RPMI8226 (cell line): ENCODE measurements at regions not wholly inside any gene's neighbourhood (a gene's known extent, or its start where the extent isn't known, plus 50 kb on each side); places are given as distances from the start of the nearest gene placed in this dataset.
"Not testable (repeated sequence)": the region's sequence is repeated elsewhere in the genome, so short reads cannot be mapped to it uniquely, and the experiment has no call there.

ENCODE experiments used
- DNase-seq: peaks from one replicate; pipeline ENCODE4 v3.0.0-alpha.2; 2015

GRCh38 chr20:4465212-4465611 is 216.1 kb upstream of the ADRA1D start:
- no peak for DNase-seq

GRCh38 chr20:4462801-4463200 is 213.7 kb upstream of the ADRA1D start:
- DNase-seq: not testable (repeated sequence)

- no peak for DNase-seq
Observed at GRCh38 chr20:4459081-4459480, 210.0 kb upstream of the ADRA1D start.

- no peak for DNase-seq
Observed at GRCh38 chr20:4457566-4458543, 208.8 kb upstream of the ADRA1D start.

GRCh38 chr20:4455996-4456395 is 206.9 kb upstream of the ADRA1D start:
- DNase-seq: no peak

- DNase-seq: no peak
Observed at GRCh38 chr20:4455301-4455701, 206.2 kb upstream of the ADRA1D start.

- DNase-seq: no peak
Observed at GRCh38 chr20:4454111-4454510, 205.0 kb upstream of the ADRA1D start.

GRCh38 chr20:4453359-4453758 is 204.3 kb upstream of the ADRA1D start:
- no peak for DNase-seq

GRCh38 chr20:4451487-4452081 is 202.5 kb upstream of the ADRA1D start:
- no peak for DNase-seq

- peak; percentile 66 for DNase-seq
Observed at GRCh38 chr20:4449957-4450715, 201.0 kb upstream of the ADRA1D start.

GRCh38 chr20:4445784-4446183 is 196.7 kb upstream of the ADRA1D start:
- no peak for DNase-seq

- no peak for DNase-seq
Observed at GRCh38 chr20:4445331-4445730, 196.2 kb upstream of the ADRA1D start.

GRCh38 chr20:4444404-4444803 is 195.3 kb upstream of the ADRA1D start:
- no peak for DNase-seq

GRCh38 chr20:4443016-4443415 is 193.9 kb upstream of the ADRA1D start:
- DNase-seq: no peak

- DNase-seq: no peak
Observed at GRCh38 chr20:4441871-4442270, 192.8 kb upstream of the ADRA1D start.

GRCh38 chr20:4441191-4441590 is 192.1 kb upstream of the ADRA1D start:
- no peak for DNase-seq

GRCh38 chr20:4439461-4439860 is 190.4 kb upstream of the ADRA1D start:
- DNase-seq: no peak

- DNase-seq: no peak
Observed at GRCh38 chr20:4437131-4437530, 188.0 kb upstream of the ADRA1D start.

- DNase-seq: no peak
Observed at GRCh38 chr20:4435671-4436455, 186.8 kb upstream of the ADRA1D start.

- no peak for DNase-seq
Observed at GRCh38 chr20:4435225-4435624, 186.1 kb upstream of the ADRA1D start.

GRCh38 chr20:4434681-4435080 is 185.6 kb upstream of the ADRA1D start:
- DNase-seq: no peak

- no peak for DNase-seq
Observed at GRCh38 chr20:4431446-4431845, 182.4 kb upstream of the ADRA1D start.

- not testable (repeated sequence) for DNase-seq
Observed at GRCh38 chr20:4430826-4431225, 181.7 kb upstream of the ADRA1D start.
